ENCODE measurements at regions not wholly inside any gene's neighbourhood (a gene's known extent, or its start where the extent isn't known, plus 50 kb on each side); places are given as distances from the start of the nearest gene placed in this dataset.
"Not testable (repeated sequence)": the region's sequence is repeated elsewhere in the genome, so short reads cannot be mapped to it uniquely, and the experiment has no call there.

DNA sequence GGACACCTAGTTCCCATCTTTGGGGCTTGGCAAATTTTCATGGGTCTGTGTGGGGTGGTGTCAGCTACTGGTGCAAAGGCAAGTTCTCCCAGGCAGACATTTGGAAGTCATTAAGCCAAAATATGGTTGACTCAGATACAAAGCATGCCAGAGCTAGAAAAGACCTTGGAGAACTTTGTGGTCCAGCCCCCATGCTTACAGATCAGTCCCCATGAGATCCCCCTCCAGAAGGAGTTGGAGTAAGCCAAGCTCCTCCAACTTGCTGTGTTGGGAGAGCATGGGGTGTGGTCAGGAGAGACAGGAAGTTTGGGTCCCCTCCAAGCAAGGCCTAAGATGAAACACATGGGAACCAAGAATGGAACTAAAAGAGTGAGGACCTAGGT, 224.5 kb downstream of the CYP26B1 start:
- DNase-seq (ENCODE audit: low read depth) = no peak

DNA sequence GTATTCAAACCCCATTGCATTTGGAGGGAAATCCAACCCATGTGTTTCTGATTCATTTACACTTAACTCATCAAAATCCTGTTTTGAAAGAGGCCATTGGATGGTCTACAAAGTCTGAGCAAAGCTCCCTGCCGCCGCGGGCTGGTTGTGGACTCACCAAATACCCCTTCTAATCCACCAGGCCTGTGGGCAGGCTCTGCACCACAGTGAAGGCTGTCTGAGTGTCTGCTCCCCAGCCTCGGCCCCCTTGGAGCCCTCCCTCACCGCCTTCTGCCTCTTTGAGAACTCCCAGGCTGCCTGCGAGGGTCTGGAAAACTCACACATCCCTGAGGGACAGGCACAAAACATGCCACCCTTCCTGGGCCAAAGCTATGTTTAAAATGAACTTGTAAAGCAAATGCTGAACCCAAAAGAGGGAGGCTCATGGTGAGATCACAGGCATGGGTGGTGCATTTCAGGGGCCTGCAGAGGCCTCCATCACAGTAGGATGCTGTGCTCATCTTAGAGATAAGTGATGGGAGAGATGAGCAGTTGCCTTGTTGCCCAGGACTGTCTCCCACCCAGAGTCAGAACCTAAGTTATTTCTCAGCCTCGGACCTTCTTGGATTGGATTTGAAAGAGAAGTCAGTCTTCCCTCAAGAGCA, 225.0 kb downstream of the CYP26B1 start:
- DNase-seq (ENCODE audit: low read depth) = no peak

DNA sequence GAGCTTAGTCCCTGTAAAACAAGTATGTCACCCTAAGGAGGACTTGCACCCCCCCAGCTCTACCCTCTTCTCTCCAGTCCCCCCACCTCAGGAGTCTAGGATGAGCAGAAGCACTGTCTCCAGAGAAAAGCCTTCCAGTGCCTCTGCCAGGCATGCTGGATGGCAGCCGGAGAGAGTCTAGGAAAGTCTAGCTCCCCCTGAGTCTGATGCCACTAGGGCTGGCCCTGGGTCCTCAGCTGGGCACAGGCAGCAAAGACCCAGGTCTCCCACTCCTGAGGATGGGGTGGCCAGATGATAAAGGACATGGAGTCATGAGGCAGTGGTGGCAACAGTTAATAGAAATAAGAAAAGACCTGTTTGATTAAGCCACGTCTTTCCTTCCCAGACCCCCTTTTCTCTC, 225.6 kb downstream of the CYP26B1 start:
- no peak for DNase-seq (ENCODE audit: low read depth)

DNA sequence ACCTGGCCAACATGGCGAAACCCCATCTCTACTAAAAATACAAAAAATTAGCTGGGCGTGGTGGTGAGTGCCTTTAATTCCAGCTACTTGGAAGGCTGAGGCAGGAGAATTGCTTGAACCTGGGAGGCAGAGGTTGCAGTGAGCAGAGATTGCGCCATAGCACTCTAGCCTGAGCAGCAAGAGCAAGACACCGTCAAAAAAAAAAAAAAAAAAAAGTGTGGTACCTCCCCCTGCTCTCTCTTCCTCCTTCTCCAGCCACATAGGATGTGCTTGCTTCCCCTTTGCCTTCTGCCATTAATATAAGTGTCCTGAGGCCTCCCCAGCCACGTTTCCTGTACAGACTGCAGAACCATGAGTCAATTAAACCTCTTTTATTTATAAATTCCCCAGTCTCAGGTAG, 226.8 kb downstream of the CYP26B1 start:
- DNase-seq (ENCODE audit: low read depth) = not testable (repeated sequence)

DNA sequence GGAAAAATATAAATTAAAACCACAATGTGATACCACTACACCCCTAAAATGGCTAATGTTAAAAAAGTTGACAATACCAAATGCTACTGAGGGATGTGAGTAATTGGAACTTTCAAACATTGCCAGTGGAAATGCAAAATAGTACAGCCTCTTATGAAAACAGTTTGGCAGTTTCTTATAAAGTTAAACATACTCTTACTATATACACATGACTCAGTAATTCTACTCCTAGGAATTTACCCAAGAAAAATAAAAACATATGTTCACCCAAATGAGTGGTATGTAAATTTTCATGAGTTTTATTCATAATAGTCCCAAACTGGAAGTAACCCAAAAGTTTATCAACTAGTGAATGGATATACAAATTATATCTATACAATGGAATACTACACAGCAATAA, 228.0 kb downstream of the CYP26B1 start:
- no peak for DNase-seq (ENCODE audit: low read depth)

DNA sequence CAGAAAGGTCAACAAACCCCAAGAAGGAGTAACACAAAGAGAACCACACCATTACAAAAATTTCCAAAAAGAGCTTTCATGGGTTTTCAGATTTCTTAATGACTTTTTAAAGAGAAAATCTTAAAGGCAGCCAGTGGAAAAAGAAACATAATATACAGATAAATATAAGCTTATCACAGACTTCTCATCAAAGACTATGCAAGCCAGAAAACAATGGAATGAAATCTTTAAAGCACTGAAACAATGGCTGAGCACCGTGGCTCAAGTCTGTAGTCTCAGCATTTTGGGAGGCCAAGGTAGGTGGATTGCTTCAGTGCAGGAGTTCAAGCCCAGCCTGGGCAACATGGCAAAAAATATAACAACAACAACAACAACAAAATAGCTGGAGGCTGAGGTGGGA, 237.4 kb downstream of the CYP26B1 start:
- no peak for DNase-seq (ENCODE audit: low read depth)

DNA sequence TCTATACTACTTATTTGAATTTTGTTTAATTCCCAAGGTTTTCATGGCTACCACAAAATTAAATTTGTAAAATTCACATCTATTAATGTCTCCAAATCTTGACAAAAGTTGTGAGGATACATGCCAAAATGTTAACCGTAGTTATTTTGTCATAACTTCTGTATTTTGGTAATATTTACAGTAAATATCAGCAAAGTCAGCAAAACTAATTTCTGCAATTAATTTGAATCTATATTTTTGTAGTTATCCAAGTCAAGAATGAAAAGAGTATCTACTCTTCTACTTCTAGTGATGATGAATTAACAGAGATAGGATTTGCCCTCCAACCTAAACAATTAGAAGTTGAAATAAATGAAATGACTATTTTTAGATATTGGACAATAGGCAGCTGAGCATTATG, 238.9 kb downstream of the CYP26B1 start:
- no peak for DNase-seq (ENCODE audit: low read depth)

DNA sequence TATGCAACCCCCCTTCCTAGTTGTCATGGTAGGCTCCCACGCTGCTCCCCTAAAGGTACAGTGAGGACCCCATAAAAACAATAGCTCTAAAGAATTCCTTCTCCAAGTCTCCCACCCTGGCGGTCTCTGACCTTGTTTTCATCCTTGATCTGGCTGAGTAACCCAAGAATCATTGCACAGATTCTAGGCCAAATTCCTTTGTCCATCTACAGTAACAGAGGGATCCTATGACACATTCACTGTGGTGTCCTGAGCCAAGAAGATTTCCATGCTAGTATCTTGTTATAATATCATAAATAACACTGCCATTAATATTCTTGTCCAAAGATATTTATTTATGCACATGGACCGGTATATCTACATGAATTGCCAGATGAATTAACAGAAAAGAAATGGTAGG, 240.2 kb downstream of the CYP26B1 start:
- no peak for DNase-seq (ENCODE audit: low read depth)

DNA sequence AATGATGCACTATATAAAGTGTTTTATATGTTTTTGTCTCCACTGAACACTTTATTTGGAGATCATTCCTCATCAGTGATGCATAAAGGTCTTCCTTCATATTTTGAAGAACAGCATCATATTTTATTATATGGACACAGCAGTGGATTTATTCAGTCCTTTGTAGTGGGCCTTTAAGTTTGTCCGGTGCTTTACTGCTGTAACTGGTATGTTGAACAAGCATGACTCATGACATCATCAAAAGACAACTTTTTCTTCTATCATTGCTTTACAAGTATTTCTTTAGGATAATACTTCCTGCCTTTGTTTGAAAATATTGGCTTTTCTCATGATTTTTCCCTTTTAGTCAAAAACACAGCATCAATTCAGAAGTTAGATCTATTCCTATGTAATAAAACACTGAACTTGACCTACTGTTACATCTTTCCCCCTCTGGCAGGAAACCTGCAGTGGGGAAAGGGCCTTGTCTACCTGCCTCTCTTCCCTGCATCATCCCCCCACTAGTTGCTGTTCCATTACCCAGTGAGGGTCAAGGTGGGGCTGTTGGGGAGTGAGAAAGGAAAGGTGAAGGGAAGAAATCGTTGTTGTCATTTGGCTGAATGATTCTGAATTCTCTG, 241.2 kb downstream of the CYP26B1 start:
- DNase-seq (ENCODE audit: low read depth) = no peak

DNA sequence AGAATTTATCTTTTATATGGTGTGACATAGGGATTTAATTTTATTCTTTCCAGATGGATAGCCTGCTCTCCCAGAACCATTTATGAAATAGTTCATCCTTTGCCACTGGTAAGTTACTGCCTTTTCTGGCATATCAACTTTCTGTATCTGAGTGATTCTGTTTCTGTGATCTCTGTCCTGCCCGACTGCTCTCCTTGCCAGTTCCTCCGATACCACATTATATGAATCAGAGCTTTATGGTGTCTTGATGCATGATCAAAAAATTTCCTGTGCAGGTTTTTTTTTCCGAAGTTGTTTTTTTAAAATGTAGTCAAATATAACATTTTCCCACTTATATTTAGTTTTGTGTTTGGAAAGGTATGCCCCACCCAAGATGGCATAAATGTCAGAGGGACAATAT, 242.5 kb downstream of the CYP26B1 start:
- peak; percentile 80 for DNase-seq (ENCODE audit: low read depth)

DNA sequence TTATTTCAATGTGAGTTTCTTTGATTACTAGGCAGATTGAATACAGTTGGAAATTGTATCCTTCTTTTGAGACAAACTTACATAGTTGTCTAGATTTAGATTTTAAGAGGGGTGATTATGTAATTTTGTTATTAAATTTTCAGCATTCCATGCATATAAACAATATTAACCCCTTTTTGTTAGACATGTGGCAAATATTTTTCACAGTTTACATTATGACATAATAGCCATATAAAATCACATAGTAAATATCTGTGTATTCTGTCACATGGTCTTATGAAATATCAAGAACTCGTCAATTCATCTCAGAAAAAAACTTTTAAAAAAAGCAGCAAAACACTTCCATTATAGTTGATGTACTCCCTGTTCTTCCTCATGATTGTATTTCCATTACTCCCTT, 243.8 kb downstream of the CYP26B1 start:
- DNase-seq (ENCODE audit: low read depth) = no peak

DNA sequence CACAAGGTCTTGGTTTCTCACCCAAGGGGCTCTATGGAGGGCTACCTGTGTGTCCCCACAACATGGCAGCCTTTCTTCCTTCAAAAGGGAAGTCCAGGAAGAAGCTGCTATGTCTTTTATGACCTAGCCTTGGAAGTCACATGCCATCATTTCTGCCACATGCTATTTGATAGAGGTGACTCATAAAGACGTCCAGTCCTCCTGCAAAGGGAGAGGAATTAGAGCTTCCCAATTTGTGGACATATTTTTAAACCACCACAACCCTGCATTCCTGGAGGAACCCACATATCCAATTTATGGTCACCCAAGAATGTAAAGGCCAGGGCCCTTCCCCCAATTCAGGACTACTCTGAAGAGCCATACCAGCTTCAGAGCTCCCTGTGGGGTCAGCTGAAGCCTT, 246.2 kb downstream of the CYP26B1 start:
- peak; percentile 94 for DNase-seq (ENCODE audit: low read depth)

DNA sequence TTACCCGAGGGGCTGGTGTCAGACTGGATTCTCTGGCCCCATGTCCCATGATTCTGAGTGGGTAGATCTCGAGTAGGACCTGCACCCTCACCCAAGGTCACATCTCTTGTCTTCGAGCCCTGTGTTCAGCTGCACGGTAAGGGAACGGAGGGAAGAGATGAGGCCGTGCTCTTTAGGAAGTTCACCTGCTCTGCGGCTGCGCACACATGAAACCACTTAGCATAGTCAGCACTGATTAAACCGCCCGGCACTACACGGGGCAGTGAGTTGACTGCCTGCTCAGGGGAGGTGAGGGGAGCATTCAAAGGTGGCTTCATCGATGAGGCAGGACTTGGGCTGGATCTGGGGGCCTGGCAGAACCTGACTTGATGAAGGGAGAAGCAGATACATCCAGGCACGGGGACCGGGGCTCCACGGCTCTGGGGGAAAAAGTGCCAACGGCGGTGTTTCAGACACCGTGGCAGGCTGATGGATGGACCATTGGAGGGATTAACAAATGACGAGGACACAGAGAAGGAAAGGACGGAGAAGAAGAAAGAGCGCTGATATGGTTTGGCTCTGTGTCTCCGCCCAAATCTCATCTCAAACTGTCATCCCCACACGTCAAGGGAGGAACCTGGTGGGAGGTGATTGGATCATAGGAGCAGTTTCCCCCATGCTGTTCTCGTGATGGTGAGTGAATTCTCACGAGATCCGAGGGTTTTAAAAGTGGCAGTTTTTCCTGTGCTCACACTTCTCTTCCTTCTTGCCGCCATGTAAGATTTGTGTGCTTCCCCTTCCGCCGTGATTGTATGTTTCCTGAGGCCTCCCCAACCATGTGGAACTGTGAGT, 248.6 kb downstream of the CYP26B1 start:
- no peak for DNase-seq (ENCODE audit: low read depth)

DNA sequence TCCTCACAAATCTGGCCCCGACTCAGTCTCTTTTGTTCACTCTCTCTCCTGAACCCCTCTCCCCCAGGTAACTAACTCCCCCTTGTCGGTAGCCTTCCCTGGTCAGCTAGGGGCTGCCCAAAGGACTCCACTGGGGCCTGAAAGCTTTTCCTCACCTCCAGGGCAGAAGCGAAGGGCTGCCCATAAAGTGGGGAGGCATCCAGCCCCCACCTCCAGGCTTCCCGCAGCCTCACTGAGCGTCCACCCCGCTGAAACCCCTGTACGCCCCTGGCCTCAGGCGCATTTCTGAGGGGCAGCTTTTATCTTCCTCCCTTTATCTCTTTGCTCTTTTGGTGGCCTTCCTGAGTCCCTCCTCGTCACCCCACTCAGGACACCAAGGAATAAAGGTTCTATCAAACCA, 249.3 kb downstream of the CYP26B1 start:
- DNase-seq (ENCODE audit: low read depth) = no peak

DNA sequence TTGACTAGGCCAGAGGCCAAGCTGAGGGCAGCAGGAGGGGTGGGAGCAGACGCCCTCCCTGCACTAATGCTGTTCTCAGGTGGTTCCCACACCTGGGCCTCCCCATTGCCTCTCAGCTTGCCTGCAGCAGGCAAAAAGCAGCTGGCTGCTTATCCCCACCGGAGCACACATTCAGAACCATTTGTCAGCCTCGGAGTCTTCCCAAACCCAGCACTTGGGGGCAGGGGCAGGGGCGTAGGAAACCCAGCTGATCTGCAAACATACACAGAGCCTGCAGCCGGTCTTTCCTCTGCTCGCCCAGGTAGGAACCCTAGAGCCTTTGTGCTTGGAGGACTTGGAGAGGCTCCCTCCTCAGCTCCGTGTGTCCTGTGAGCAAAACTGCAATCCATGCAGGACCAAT, 249.8 kb downstream of the CYP26B1 start:
- DNase-seq (ENCODE audit: low read depth) = no peak

DNA sequence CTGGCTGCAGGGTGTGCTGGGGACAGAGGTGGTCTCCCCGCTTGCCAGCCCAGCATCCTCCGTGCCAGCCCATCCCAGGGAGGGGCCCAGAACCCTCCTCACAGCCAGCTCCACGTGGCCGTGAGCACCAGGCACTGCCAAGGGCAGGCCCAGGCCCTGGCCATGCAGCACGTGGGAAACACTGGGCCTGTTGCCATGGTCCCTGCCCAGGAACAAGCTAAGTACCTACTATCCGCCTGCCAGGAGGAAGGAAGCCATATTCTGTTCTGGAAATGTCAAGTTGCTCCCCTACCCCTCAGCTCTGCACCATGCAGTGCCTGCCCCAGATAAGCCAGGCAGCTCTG, 250.6 kb downstream of the CYP26B1 start:
- no peak for DNase-seq (ENCODE audit: low read depth)

DNA sequence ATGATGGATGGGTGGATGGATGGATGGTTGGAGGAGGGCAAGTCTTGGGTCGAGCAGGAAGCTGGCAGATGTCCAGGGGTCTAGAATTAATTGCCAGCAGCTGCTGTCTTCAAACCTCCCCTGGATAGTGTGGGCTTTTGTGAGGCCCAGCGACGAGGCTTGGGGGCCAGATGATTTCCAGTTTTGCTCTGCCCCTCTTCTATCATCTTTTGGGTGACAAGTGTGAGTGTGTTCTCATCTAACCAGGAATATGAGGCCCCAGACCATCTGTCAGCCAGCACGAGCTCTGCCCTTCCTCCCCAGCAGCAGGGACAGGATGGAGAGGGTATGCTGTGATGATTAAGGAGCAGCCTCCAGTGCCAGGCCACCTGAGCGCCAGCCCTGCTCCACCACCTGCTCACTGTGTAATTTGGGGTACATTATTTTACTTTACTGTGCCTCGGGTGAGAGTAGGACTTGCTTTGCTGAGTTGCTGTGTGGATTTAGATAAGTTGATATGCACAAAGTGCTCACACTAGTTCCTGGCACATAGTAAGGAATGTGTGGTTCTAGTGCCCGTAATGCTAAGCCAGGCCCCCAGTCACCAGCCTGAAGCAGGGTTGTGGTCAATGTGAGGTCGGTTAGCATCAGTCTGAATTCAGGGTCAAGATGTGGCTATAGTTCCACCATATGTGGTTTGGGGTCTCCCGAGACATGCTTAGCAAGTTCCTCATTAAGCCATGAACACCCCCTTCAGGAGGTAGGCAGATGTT, 251.1 kb downstream of the CYP26B1 start:
- no peak for DNase-seq (ENCODE audit: low read depth)

DNA sequence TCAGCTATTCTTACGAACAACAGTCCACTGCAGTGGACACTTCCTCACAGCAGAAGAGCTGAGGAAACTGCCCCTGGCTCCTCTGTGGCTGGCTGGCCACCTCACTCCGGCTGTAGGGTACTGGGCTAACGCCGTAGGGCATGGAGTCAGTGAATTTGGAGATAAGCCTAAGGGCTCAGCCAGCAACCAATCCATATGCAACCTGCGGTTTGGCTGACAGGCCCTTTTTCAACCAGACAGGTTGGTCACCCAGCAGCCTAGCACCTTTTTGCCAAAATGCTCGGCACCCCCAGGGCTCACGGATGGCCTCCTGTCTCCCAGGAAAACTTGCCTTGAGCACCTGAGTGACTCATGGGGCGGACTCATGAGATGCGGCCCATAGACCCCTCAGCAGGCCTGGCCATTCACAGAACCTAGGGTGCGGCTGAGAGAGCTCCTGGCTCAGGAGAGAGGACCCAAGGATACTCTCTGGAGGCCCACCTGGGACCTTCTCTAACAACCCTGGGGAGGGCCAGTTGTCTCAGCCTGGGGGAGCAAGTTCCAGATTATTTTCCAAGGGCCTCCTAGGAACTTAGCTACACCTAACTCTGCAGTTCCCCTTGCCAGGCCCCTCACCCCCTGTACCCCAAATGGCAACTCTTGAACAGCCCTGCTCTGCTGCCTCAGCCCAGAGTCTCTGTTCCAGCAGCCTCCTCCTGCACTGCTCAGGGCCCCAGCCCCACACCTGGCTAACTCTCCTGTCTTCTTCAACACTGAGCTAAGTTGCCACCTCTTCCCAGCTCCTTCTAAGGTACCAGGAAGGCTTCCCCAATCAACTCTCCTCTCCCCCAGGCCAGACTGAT, 252.1 kb downstream of the CYP26B1 start:
- DNase-seq (ENCODE audit: low read depth) = no peak

DNA sequence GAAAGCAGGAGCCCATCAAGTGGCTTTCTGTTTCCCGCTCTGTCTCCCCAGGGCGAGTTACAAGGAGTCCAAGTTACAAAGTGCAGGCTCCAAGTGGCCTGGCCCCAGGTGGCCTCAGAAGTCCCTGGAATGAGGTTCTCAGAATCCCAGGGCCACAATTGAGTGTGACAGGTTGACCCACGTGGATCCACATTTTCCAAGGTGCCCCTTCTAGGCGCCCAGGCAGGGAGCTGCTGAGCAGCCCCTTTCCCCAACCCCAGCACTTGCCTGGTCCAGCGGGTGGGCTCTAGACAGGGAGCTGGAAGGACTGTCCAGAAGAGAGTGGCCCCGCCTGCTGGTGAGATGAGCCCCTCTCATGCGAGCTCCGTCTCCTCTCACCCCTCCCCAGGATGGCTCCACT, 253.4 kb downstream of the CYP26B1 start:
- no peak for DNase-seq (ENCODE audit: low read depth)

DNA sequence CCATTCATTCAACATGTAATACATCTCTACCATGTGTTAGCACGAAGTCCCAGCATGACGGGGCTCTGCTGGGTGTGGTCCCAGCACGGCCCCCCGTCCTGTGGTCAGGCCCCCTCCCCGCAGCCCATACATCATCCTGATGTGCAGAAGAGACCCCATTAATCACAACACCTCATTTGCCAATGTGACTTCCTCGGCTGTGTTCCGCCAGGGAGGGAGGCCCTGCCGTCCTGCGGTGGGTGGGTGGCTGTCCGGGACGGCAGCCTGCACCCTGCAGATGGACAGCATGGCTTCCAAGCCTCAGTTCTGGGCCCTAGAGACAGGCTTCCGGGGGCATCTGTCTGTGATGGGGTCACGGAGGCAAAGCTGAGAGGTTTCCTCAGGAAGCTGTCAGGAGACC, 254.0 kb downstream of the CYP26B1 start:
- DNase-seq (ENCODE audit: low read depth) = no peak

DNA sequence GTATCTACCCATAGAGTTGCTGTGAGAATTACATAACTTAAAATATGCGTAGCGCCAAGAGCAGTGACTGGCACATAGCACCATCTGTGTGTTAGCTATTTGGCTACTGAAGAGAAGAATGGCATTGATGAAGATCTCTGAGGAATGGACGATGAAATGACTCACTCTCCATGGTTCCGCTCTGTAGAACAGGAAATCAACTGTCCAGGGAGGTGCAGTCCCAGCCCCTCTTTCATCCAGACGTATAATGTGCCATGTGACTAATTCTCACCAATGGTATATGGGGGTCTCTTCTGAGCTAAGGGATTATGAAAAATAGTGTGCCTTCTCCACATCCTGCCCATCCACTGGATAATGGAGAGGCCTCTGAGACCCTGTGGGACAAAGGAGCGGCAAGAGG, 254.8 kb downstream of the CYP26B1 start:
- no peak for DNase-seq (ENCODE audit: low read depth)

DNA sequence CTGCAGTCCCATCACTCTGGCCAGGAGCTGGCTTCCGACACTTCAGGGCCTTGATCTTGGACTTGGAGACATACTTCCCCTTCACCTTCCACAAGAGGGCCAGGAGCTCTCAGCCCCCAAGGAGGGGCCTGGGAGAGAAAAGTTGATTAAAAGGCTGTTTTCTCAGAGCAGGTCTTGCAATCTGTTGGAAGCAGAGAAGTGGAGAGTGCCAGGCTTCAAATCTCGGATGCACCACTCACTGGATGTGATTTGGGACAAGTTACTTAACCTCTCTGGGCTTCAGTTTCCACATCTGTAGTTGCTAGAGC, 255.3 kb downstream of the CYP26B1 start:
- DNase-seq (ENCODE audit: low read depth) = no peak
